ENCODE measurements at regions not wholly inside any gene's neighbourhood (a gene's known extent, or its start where the extent isn't known, plus 50 kb on each side); places are given as distances from the start of the nearest gene placed in this dataset.

GRCh38 chr6:131488780-131489179 lies 84.2 kb upstream of the ARG1 start:
- TF ChIP-seq CTCF (IDR thresholded peaks at IDR 0.05) = no peak
- no peak for TF ChIP-seq POLR2AphosphoS5 (IDR thresholded peaks at IDR 0.05; ENCODE audit: low read depth, low read length)
